Central memory CD8-positive, alpha-beta T cell (primary cell): ENCODE measurements at regions not wholly inside any gene's neighbourhood (a gene's known extent, or its start where the extent isn't known, plus 50 kb on each side); places are given as distances from the start of the nearest gene placed in this dataset.

ENCODE experiments used
- ATAC-seq: fragments of 150-1000 bp; cut with Tn5 transposase; replicated peaks from 2 replicates; pipeline ENCODE4 v1.10.0; 2022; ENCODE audit warnings: mild to moderate bottlenecking, moderate FRiP score, moderate number of reproducible peaks; ENCODE audit not compliant: poor library complexity, severe bottlenecking; ENCODE audit errors: extremely low read depth
- DNase-seq, 2 donors: peaks; one replicate each; pipeline ENCODE4 v3.0.0; 2021; ENCODE audit warnings: low spot score in 2 of 2
- H3K27ac Mint-ChIP-seq: one replicate; pipeline ENCODE4 v1.8.0; 2022; ENCODE audit warnings: low read depth, mild to moderate bottlenecking, moderate library complexity, mixed read lengths
- H3K27me3 Mint-ChIP-seq: one replicate; pipeline ENCODE4 v1.8.0; 2022; ENCODE audit warnings: mixed read lengths
- H3K36me3 Mint-ChIP-seq: one replicate; pipeline ENCODE4 v1.8.0; 2022; ENCODE audit warnings: mild to moderate bottlenecking, moderate library complexity, mixed read lengths; ENCODE audit not compliant: insufficient read depth
- H3K4me1 Mint-ChIP-seq: one replicate; pipeline ENCODE4 v1.8.0; 2022; ENCODE audit warnings: mixed read lengths
- H3K4me3 Mint-ChIP-seq: one replicate; pipeline ENCODE4 v1.8.0; 2022; ENCODE audit warnings: mild to moderate bottlenecking, moderate library complexity, mixed read lengths
- H3K9me3 Mint-ChIP-seq: one replicate; pipeline ENCODE4 v1.8.0; 2022; ENCODE audit warnings: mixed read lengths

DNA sequence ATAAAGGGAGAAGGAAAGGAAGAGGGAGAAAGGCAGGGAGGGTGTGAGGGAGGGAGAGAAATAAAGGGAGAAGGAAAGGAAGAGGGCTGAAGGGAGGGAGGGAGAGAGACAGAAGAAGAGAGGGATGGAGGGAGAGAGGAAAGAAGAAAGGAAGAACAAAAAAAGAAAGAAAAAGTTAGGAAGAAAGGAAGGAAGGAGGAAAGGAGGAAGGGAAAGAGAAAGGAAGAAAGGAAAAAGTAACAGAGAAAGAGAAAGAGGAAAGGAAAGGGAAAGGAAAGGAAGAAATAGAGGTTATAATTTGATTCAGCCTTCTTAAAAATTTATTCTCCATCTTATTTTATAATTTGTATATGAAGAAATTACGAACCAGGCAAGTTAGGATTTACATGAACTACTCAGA is 836.6 kb upstream of the C9orf72 start:
- no peak for ATAC-seq
- no peaks in the 10 kb centered on the region for H3K27me3 Mint-ChIP-seq
- H3K9me3 Mint-ChIP-seq: peaks cover 15% of the 10 kb centered on the region
- no peaks in the 10 kb centered on the region for H3K4me1 Mint-ChIP-seq
- no peaks in the 10 kb centered on the region for H3K36me3 Mint-ChIP-seq
- no peak overlapping the region for H3K27ac Mint-ChIP-seq
- H3K4me3 Mint-ChIP-seq: no peak overlapping the region
- DNase-seq: no peak

DNA sequence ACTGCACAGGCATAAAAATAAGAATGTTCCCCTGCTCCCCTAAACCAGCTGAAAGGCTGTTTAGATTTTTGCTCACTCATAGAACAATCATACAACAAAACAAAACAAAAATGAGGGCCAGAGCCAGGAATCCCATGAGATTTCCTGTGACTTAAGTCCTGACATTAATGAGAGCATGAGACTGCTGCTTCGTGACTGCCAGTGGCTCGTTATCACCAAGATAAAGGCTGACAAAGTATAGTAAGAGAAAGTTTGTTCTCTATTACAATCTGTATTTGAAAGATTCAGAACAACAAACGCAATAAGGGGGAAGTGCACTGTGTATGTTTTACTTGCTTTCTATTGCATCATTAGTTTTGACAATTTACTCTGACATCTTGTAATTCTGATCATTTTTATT is 837.1 kb upstream of the C9orf72 start:
- Mint-ChIP-seq H3K36me3 (no peaks in the 10 kb centered on the region), H3K9me3 (peaks cover 14% of the 10 kb centered on the region), H3K4me1 (no peaks in the 10 kb centered on the region), H3K27ac (no peak overlapping the region), H3K27me3 (no peaks in the 10 kb centered on the region), H3K4me3 (no peak overlapping the region)
- ATAC-seq: no peak
- no peak for DNase-seq

DNA sequence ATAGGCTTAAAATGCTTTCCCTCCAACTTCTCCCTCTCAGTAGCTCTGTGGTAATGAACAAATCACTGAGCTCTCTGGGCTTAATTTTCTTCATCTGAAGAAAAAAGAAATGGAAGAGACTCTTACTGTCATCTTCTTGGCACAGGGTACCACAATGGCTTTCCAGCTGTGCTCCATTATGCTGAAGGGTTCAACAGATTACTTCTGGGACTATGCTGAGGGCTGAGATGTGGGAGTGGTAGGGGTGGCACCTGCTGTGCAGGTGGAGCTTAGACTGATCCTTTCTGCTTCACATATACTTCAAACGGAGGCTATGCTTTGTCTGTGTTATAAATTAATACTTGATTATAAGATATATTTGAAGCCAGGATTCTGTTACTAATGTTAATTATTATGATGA is 840.2 kb upstream of the C9orf72 start:
- Mint-ChIP-seq H3K27ac (no peak overlapping the region), H3K27me3 (no peaks in the 10 kb centered on the region), H3K4me1 (no peaks in the 10 kb centered on the region), H3K4me3 (no peak overlapping the region), H3K9me3 (peaks cover 8% of the 10 kb centered on the region), H3K36me3 (no peaks in the 10 kb centered on the region)
- no peak for DNase-seq
- ATAC-seq: no peak

DNA sequence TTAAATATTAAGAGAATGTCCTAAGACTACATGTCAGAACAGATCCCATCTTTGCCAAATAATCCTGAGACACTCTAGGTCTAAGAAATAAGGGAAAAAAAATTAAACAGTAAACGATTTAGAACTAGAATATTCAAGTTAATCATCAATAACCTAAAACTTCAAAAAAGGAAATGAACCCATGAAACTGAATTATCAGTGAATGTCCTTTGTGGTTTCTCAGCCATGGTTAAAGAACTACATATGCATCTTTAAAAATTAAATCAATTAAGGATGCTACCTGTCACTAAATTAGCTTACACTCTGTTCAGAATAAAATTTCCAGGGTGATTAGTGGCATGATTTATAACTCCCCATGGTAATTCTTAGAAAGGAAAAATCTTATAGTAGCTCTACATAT is 850.0 kb upstream of the C9orf72 start:
- no peaks in the 10 kb centered on the region for H3K4me1 Mint-ChIP-seq
- no peaks in the 10 kb centered on the region for H3K36me3 Mint-ChIP-seq
- no peak overlapping the region for H3K4me3 Mint-ChIP-seq
- H3K27ac Mint-ChIP-seq: no peak overlapping the region
- H3K9me3 Mint-ChIP-seq: peaks cover 7% of the 10 kb centered on the region
- ATAC-seq (no peak), DNase-seq (no peak)
- no peaks in the 10 kb centered on the region for H3K27me3 Mint-ChIP-seq

DNA sequence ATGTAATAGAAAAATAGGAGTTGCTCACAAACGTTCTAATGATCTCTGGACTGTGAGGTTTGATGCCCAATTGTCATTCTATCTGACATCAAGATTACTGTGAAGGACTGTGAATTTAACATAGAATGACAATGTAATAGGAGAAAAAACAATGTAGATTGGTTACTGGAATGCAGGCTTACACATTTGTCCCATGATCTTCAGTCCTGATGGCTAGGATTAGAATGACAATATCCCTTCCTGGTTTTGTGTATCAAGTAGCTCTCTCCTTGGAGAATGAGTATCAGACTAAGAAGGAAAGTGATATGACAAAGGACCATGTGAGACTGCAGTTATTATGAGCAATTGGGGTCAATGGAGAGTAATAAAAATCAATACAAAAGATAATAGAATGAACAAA is 862.2 kb upstream of the C9orf72 start:
- peaks cover 30% of the 10 kb centered on the region for H3K9me3 Mint-ChIP-seq
- H3K27ac Mint-ChIP-seq: no peak overlapping the region
- no peaks in the 10 kb centered on the region for H3K36me3 Mint-ChIP-seq
- no peaks in the 10 kb centered on the region for H3K4me1 Mint-ChIP-seq
- DNase-seq (no peak), ATAC-seq (no peak)
- H3K27me3 Mint-ChIP-seq: no peaks in the 10 kb centered on the region
- no peak overlapping the region for H3K4me3 Mint-ChIP-seq

DNA sequence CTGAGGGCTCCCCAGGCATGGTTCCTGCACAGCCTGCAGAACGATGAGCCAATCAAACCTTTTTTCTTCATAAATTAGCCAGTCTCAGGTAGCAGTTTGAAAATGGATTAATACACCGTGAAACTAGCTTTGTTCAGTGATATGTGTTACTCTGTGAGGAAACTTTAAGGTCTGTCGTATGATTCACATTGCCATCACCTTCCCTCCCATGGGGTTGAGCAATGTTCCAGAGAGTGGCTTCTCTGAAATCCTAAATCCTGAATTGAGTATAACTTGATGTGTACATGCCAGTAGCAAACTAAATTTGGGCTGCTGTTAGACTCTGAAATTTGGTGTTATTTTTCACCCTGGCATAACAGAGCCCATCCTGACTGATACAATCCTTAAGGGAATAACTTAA is 866.4 kb upstream of the C9orf72 start:
- Mint-ChIP-seq H3K27ac (no peak overlapping the region), H3K4me1 (no peaks in the 10 kb centered on the region), H3K9me3 (peaks cover 21% of the 10 kb centered on the region), H3K27me3 (no peaks in the 10 kb centered on the region), H3K36me3 (no peaks in the 10 kb centered on the region), H3K4me3 (no peak overlapping the region)
- no peak for DNase-seq
- no peak for ATAC-seq

DNA sequence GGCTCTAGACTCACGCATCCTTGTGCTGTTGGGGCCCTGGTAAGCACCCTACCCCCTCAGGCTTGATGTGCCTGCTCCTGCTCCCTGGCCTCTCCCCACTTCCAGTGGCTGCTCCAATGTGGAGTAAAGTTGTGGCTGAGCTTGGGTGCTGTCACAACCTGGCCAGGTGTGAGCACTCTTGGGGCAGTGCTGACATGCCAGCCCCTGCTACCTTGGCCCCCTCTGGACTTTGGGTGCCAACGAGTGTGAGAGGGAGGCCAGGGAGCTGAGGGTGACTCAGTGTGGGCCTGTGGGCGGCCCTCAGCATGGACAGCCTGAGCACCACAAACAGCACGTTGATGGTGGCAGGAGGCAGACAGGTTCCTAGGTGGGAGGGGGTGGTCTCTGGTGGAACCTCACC is 870.2 kb upstream of the C9orf72 start:
- peaks cover 1% of the 10 kb centered on the region for H3K36me3 Mint-ChIP-seq
- H3K4me3 Mint-ChIP-seq: no peak overlapping the region
- H3K4me1 Mint-ChIP-seq: no peaks in the 10 kb centered on the region
- ATAC-seq (no peak), DNase-seq (no peak)
- no peaks in the 10 kb centered on the region for H3K27me3 Mint-ChIP-seq
- H3K27ac Mint-ChIP-seq: no peak overlapping the region
- peaks cover 2% of the 10 kb centered on the region for H3K9me3 Mint-ChIP-seq

DNA sequence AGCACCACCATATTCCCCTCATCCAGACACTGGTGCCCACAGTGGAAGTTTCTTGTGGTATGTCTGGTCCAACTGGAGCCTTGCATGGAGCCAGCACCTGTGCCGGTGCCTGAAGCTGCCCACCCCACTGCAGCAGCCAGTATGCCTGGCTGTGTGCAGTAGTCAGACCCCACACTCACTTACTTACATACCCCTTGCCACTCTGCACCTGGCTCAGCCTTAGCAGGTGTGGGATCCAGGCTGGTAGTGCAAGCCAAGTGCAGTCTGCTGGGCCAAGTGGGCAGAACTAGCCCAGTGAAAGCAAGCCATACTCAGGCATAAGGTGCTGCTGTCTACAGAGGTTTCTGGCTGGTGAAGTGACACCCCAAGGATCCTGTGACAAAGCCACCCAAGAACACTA is 871.4 kb upstream of the C9orf72 start:
- peaks cover 1% of the 10 kb centered on the region for H3K36me3 Mint-ChIP-seq
- no peak overlapping the region for H3K27ac Mint-ChIP-seq
- H3K27me3 Mint-ChIP-seq: no peaks in the 10 kb centered on the region
- no peaks in the 10 kb centered on the region for H3K4me1 Mint-ChIP-seq
- H3K9me3 Mint-ChIP-seq: peaks cover 5% of the 10 kb centered on the region
- DNase-seq: no peak
- no peak overlapping the region for H3K4me3 Mint-ChIP-seq
- no peak for ATAC-seq

DNA sequence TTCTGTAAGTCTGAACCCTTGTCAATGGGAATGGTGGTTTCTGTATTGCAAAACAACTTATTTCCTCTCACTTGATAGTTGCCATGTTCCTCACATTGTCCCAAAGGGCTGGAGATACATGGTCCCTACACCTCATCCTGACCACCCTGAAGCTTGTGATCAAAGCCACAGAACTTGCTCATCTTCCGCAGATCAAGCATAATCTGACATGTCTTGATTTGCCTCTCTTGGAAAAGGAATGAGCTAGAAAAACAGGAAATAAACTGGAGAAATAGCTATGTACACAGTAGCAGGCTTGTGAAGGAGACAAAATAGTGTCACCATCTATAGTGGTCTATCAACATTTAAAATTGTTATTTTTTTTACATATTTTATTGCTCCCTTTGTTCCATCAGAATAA is 871.9 kb upstream of the C9orf72 start:
- peaks cover 5% of the 10 kb centered on the region for H3K9me3 Mint-ChIP-seq
- H3K4me3 Mint-ChIP-seq: no peak overlapping the region
- ATAC-seq: no peak
- H3K4me1 Mint-ChIP-seq: no peaks in the 10 kb centered on the region
- DNase-seq: no peak
- H3K27me3 Mint-ChIP-seq: no peaks in the 10 kb centered on the region
- H3K36me3 Mint-ChIP-seq: peaks cover 4% of the 10 kb centered on the region
- no peak overlapping the region for H3K27ac Mint-ChIP-seq

DNA sequence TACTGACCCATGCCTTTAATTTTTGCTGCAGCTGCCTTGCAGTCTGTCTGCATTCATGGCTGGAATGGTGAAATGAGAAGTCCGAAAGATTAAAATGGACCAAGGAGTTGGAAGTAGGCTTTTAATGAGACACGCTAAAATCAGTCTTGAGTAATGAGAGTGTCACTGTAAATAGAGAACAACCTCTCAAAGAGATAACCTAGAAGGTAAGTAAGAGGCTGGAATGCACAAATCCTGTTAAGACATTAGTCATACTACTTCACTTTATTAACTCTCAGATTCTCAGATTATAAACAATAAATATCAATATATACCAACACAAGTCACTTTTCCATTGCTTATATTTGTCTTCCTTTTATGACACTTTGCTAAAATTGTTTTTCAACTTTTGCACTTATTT is 880.6 kb upstream of the C9orf72 start:
- no peak overlapping the region for H3K4me3 Mint-ChIP-seq
- H3K9me3 Mint-ChIP-seq: peaks cover 6% of the 10 kb centered on the region
- no peaks in the 10 kb centered on the region for H3K27me3 Mint-ChIP-seq
- H3K36me3 Mint-ChIP-seq: peaks cover 2% of the 10 kb centered on the region
- H3K4me1 Mint-ChIP-seq: no peaks in the 10 kb centered on the region
- H3K27ac Mint-ChIP-seq: no peak overlapping the region
- DNase-seq (no peak), ATAC-seq (no peak)

DNA sequence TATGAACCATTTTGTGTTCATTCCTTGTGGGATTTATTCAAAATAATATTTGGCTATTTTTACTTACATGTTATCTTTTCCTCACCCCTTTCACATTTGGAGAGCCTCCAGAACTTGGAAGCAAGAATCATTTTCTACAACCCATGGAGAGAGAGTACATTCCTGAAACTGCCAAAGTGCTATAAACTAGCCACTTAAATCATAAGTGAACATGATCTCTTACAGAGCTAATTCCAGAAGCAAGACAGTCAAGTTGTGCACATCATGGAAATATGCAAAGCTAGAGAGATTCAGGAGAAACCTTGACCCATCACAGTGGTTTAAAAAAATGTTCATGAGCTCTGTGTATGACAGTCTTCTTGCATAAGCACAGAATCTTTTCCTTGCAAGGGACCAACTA is 883.6 kb upstream of the C9orf72 start:
- no peaks in the 10 kb centered on the region for H3K27me3 Mint-ChIP-seq
- no peak for ATAC-seq
- no peak overlapping the region for H3K4me3 Mint-ChIP-seq

DNA sequence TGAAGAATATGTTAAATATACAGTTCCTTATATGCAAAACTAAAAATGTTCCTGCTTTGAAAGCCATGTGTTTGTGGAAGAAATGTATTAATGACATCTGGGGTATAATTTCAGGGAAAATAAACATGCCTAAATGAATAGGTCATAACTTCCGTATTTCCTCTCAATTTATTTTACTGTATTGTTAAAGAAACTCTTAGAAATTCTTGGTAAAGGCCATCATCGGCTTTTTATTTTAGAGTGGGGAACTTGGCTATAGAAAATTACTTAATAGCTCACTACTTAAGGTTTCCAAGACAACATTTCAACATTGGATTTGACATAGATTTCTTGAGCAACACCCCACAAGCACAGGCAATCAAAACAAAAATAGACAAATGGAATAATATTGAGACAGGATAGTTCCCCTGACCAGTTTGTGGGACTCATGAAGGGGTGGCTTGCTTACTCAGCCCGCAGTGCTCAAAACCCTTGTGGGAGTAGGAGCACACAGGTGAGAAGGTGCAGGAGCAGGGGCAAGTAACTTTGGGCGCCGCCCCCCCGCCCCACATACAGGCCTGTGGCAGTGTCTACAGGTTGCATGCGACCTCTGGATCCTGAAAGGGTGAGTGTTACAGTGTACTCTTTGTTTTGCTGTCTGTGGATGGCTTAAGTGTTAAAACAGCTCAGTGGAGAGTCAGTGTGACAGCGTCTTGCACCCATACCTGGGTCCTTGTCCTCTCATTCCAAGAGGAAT is 891.4 kb upstream of the C9orf72 start:
- no peak for ATAC-seq

More for the DNA sequence above, 883.6 kb upstream of the C9orf72 start:
- H3K4me1 Mint-ChIP-seq: no peaks in the 10 kb centered on the region
- H3K36me3 Mint-ChIP-seq: no peaks in the 10 kb centered on the region
- H3K9me3 Mint-ChIP-seq: peaks cover 6% of the 10 kb centered on the region
- H3K27ac Mint-ChIP-seq: no peak overlapping the region
- DNase-seq: no peak

DNA sequence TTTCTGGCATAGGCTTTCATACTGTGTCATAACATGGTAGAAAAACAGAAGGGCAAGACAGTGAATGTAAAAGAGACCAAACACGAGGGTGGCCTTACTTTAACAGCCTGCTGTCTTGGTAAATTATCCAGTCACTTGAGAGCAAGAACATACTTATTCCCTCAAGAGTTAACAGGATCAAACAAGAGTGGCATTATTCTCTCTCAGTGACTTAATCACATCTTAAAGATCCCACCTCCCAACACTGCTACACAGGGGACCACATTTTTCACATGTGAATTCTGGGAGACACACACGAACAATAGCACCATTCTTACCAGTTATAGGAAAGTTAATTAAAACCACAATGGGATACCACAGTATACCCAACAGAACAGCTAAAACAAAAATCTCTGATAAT is 898.0 kb upstream of the C9orf72 start:
- Mint-ChIP-seq H3K4me1 (no peaks in the 10 kb centered on the region), H3K4me3 (no peak overlapping the region), H3K9me3 (peaks cover 18% of the 10 kb centered on the region), H3K36me3 (no peaks in the 10 kb centered on the region), H3K27ac (no peak overlapping the region), H3K27me3 (no peaks in the 10 kb centered on the region)
- DNase-seq (no peak), ATAC-seq (no peak)

More for the DNA sequence above, 891.4 kb upstream of the C9orf72 start:
- Mint-ChIP-seq H3K36me3 (no peaks in the 10 kb centered on the region), H3K9me3 (peaks cover 22% of the 10 kb centered on the region), H3K4me3 (no peak overlapping the region), H3K27ac (no peak overlapping the region), H3K27me3 (no peaks in the 10 kb centered on the region), H3K4me1 (no peaks in the 10 kb centered on the region)
- no peak for DNase-seq
